HepG2 (cell line): ENCODE measurements at regions not wholly inside any gene's neighbourhood (a gene's known extent, or its start where the extent isn't known, plus 50 kb on each side); places are given as distances from the start of the nearest gene placed in this dataset.

ENCODE experiments used
- ATAC-seq: fragments of 200-7000 bp; cut with Tn5 transposase; 3 replicates; pipeline ENCODE4 v1.9.1; 2020; ENCODE audit warnings: mild to moderate bottlenecking, moderate library complexity
- BruUV-seq: library from RNA; stranded (reverse); fragments of 400-500 nt; replicated peaks from 2 replicates; lab custom pipeline; 2021; lab: Mats Ljungman, UMichigan
- CTCF ChIA-PET: fragments of 300-600 bp; formaldehyde crosslinking; extraction: SDS; loops from one replicate; lab custom pipeline; 2021; ENCODE audit warnings: low total read pairs, inconsistent platforms, low intra/inter-chr PET ratio; lab: Yijun Ruan, JAX
- POLR2A ChIA-PET: fragments of 350-600 bp; sonication (Branson Sonifier 250); formaldehyde crosslinking; loops from one replicate; lab custom pipeline; 2020; ENCODE audit warnings: antibody characterized with exemption, inconsistent platforms; lab: Yijun Ruan, JAX
- DNase-seq: peaks from one replicate; pipeline ENCODE4 v3.0.0-alpha.2; 2015; ENCODE audit warnings: low spot score
- FAIRE-seq: peaks from 3 replicates; lab custom pipeline; 2011; peaks lifted over from hg19 to GRCh38; lab: Jason Lieb, UNC
- H2AFZ ChIP-seq: one replicate; pipeline ENCODE4 v1.6.1; 2011; ENCODE audit warnings: low read length, inconsistent platforms
- H3K27ac ChIP-seq: fragments of 300-600 bp; 3 replicates; pipeline ENCODE4 v1.8.0; 2011; ENCODE audit warnings: mixed run types, mild to moderate bottlenecking, mixed read lengths, low read length, inconsistent platforms; ENCODE audit not compliant: insufficient read depth; ENCODE audit errors: extremely low read length
- H3K27me3 ChIP-seq, 2 experiments: fragments of 200-600 bp in 1 of 2; 2 replicates in 1 of 2; 3 replicates in 1 of 2; pipeline versions ENCODE4 v1.6.0 to v1.8.0; 2011; ENCODE audit warnings: low read length in 2 of 2, mild to moderate bottlenecking in 2 of 2, moderate library complexity in 2 of 2, inconsistent platforms in 1 of 2; ENCODE audit not compliant: insufficient read depth in 2 of 2, control insufficient read depth in 1 of 2
- H3K36me3 ChIP-seq, 2 experiments: fragments of 200-600 bp in 1 of 2; replicated peaks in 1 of 2; 2 replicates in 1 of 2; 3 replicates in 1 of 2; pipeline versions ENCODE4 v1.5.1 to v1.8.0; 2011; ENCODE audit warnings: low read length in 2 of 2, inconsistent platforms in 1 of 2; ENCODE audit not compliant: insufficient read depth in 2 of 2, control insufficient read depth in 1 of 2
- H3K4me1 ChIP-seq: 2 replicates; pipeline ENCODE4 v1.5.1; 2012; ENCODE audit warnings: low read length, inconsistent platforms; ENCODE audit not compliant: insufficient read depth
- H3K4me2 ChIP-seq: 2 replicates; pipeline ENCODE4 v1.6.0; 2011; ENCODE audit warnings: low read depth, low read length, inconsistent platforms
- H3K4me3 ChIP-seq, 3 experiments: fragments of 200-600 bp in 1 of 3; sonication (generic), shearing (Covaris generic) in 1 of 3; replicated peaks in 1 of 3; 2 replicates each; pipeline ENCODE4 v1.5.1; 2011 to 2016; ENCODE audit warnings: low read length in 3 of 3, inconsistent platforms in 2 of 3, low read depth in 2 of 3, mild to moderate bottlenecking in 2 of 3, control low read depth in 1 of 3, mixed read lengths in 1 of 3; ENCODE audit not compliant: insufficient read depth in 1 of 3
- H3K79me2 ChIP-seq: one replicate; pipeline ENCODE4 v1.6.1; 2011; ENCODE audit warnings: low read length, inconsistent platforms; ENCODE audit not compliant: insufficient read depth
- H3K9ac ChIP-seq: 2 replicates; pipeline ENCODE4 v1.6.0; 2011; ENCODE audit warnings: mild to moderate bottlenecking, low read depth, low read length, inconsistent platforms; ENCODE audit not compliant: insufficient read depth
- H3K9me3 ChIP-seq: 2 replicates; pipeline ENCODE4 v1.5.1; 2012; ENCODE audit warnings: mild to moderate bottlenecking, low read length
- H4K20me1 ChIP-seq: 2 replicates; pipeline ENCODE4 v1.6.0; 2011; ENCODE audit warnings: inconsistent platforms, mild to moderate bottlenecking, low read length, moderate library complexity; ENCODE audit not compliant: insufficient read depth
- HNF4A ChIP-seq: sonication (generic); formaldehyde crosslinking; IDR thresholded peaks from 2 replicates; pipeline ENCODE4 v1.4.0; 2020; ENCODE audit warnings: missing genetic modification reagents
- MAZ ChIP-seq, 2 experiments: sonication (generic) in 1 of 2; formaldehyde crosslinking in 1 of 2; IDR thresholded peaks; 2 replicates each; pipeline versions ENCODE4 v1.5.0 to v1.6.1; 2012 to 2020; ENCODE audit warnings: low read depth in 2 of 2, mild to moderate bottlenecking in 2 of 2, borderline replicate concordance in 1 of 2, improper control_type of control experiment in 1 of 2, low read length in 1 of 2, missing genetic modification reagents in 1 of 2, moderate library complexity in 1 of 2
- NCOA2 ChIP-seq: sonication (generic); formaldehyde crosslinking; IDR thresholded peaks from 2 replicates; pipeline ENCODE4 v1.8.0; 2022; ENCODE audit warnings: inconsistent platforms
- NPAS2 ChIP-seq: sonication (generic); formaldehyde crosslinking; IDR thresholded peaks from 2 replicates; pipeline ENCODE4 v1.8.0; 2022; ENCODE audit warnings: mild to moderate bottlenecking, missing genetic modification reagents, borderline replicate concordance
- POGZ ChIP-seq: sonication (generic); formaldehyde crosslinking; IDR thresholded peaks from 2 replicates; pipeline ENCODE4 v1.4.0; 2020; ENCODE audit warnings: mild to moderate bottlenecking, missing genetic modification reagents
- SP140L ChIP-seq: sonication (generic); formaldehyde crosslinking; IDR thresholded peaks from 2 replicates; pipeline ENCODE4 v1.4.0; 2020; ENCODE audit warnings: missing genetic modification reagents, borderline replicate concordance
- TEAD2 ChIP-seq: sonication (generic); formaldehyde crosslinking; IDR thresholded peaks from 2 replicates; pipeline ENCODE4 v1.9.0; 2021; ENCODE audit warnings: missing genetic modification reagents
- YEATS4 ChIP-seq: sonication (generic); formaldehyde crosslinking; IDR thresholded peaks from 2 replicates; pipeline ENCODE4 v1.4.0; 2020; ENCODE audit warnings: missing genetic modification reagents, borderline replicate concordance
- ZMYM2 ChIP-seq: sonication (generic); formaldehyde crosslinking; IDR thresholded peaks from 2 replicates; pipeline ENCODE4 v1.8.0; 2022; ENCODE audit warnings: mild to moderate bottlenecking, missing genetic modification reagents
- ZNF33A ChIP-seq: sonication (generic); formaldehyde crosslinking; IDR thresholded peaks from 2 replicates; pipeline ENCODE4 v1.5.1; 2020; ENCODE audit warnings: missing genetic modification reagents, mild to moderate bottlenecking, moderate library complexity, borderline replicate concordance
- ZNF343 ChIP-seq: sonication (generic); formaldehyde crosslinking; IDR thresholded peaks from 2 replicates; pipeline ENCODE4 v1.4.0; 2020; ENCODE audit warnings: mild to moderate bottlenecking, missing genetic modification reagents
- ZNF451 ChIP-seq: sonication (generic); formaldehyde crosslinking; IDR thresholded peaks from 2 replicates; pipeline ENCODE4 v1.5.0; 2020; ENCODE audit warnings: mild to moderate bottlenecking, missing genetic modification reagents
- ZNF547 ChIP-seq: sonication (generic); formaldehyde crosslinking; IDR thresholded peaks from 2 replicates; pipeline ENCODE4 v1.5.1; 2020; ENCODE audit warnings: mild to moderate bottlenecking, missing genetic modification reagents
- ZNF589 ChIP-seq: sonication (generic); formaldehyde crosslinking; conservative IDR thresholded peaks from 2 replicates; pipeline ENCODE4 v1.8.0; 2022; ENCODE audit warnings: mild to moderate bottlenecking, moderate library complexity, missing genetic modification reagents
- ZNF644 ChIP-seq: IDR thresholded peaks from 2 replicates; pipeline ENCODE4 v1.6.1; 2016; ENCODE audit warnings: low read depth
- ZNF7 ChIP-seq: IDR thresholded peaks from 2 replicates; pipeline ENCODE4 v1.6.1; 2016; ENCODE audit warnings: missing biosample characterization, missing genetic modification reagents
- ZSCAN21 ChIP-seq: sonication (generic); formaldehyde crosslinking; IDR thresholded peaks from 2 replicates; pipeline ENCODE4 v1.8.0; 2022; ENCODE audit warnings: mild to moderate bottlenecking, missing genetic modification reagents, moderate library complexity, borderline replicate concordance
- WGBS: methylation state at CpG from one replicate; pipeline ENCODE4 v1.1.6; 2017; ENCODE audit warnings: low lambda C conversion rate; 5-methylcytosine and 5-hydroxymethylcytosine counted together
- in situ Hi-C: cut with HindIII; loops from 2 replicates; pipeline ENCODE4 v1.10.0; 2017; ENCODE audit warnings: low pct_unique_long_range_greater_than_20kb; ENCODE audit not compliant: extremely low pct_ligation_motif_present
- intact Hi-C: fragments of 100-400 bp; cut with micrococcal nuclease; formaldehyde crosslinking; loops from one replicate; pipeline ENCODE4 v1.10.0; 2022; ENCODE audit not compliant: unreplicated experiment
- TF ChIP-seq, protein P1 (sequence below): sonication (generic); formaldehyde crosslinking; IDR thresholded peaks from 2 replicates; pipeline ENCODE4 v1.8.0; 2022; ENCODE audit warnings: mild to moderate bottlenecking, missing genetic modification reagents, borderline replicate concordance
- TF ChIP-seq, protein P2 (sequence below): sonication (generic); formaldehyde crosslinking; IDR thresholded peaks from 2 replicates; pipeline ENCODE4 v1.5.0; 2020; ENCODE audit warnings: mild to moderate bottlenecking, missing genetic modification reagents, moderate library complexity

DNA sequence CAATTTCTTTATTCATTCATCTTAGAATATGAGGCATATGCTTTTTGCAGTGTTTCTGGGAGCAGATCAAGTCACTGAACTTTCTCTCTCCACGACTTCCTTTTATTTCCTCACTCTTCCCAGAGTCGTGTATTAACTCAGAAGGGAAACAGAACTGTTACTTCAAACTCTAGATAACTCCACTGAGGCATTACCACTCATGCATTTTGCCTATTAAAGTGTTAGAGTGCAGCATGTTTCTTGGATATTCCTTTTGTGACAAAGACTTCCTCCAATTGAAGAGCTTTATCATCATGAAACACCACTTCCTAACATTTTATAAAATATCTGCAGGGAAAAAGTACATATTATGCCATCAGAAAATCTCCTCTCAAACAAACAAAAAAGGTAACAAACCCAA lies 797.4 kb upstream of the COBL start (continued):
- no peak for TF ChIP-seq TEAD2 (CRISPR knock-in tag)
- no peak for TF ChIP-seq ZNF7
- no peak for TF ChIP-seq ZSCAN21
- no peak for TF ChIP-seq ZMYM2 (CRISPR knock-in tag)
- no peak for TF ChIP-seq ZNF547 (CRISPR knock-in tag)
- TF ChIP-seq ZNF343 (CRISPR knock-in tag): no peak
- TF ChIP-seq, protein P1, sequence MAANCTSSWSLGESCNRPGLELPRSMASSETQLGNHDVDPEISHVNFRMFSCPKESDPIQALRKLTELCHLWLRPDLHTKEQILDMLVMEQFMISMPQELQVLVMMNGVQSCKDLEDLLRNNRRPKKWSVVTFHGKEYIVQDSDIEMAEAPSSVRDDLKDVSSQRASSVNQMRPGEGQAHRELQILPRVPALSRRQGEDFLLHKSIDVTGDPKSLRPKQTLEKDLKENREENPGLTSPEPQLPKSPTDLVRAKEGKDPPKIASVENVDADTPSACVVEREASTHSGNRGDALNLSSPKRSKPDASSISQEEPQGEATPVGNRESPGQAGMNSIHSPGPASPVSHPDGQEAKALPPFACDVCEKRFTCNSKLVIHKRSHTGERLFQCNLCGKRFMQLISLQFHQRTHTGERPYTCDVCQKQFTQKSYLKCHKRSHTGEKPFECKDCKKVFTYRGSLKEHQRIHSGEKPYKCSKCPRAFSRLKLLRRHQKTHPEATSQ (CRISPR knock-in tag): no peak
- TF ChIP-seq MAZ (IDR thresholded peaks at IDR 0.05; ENCODE audit: borderline replicate concordance, low read depth, low read length): no peak
- TF ChIP-seq MAZ (CRISPR knock-in tag; IDR thresholded peaks at IDR 0.05; ENCODE audit: low read depth): no peak
- TF ChIP-seq, all 625 proteins: peak for 0

DNA sequence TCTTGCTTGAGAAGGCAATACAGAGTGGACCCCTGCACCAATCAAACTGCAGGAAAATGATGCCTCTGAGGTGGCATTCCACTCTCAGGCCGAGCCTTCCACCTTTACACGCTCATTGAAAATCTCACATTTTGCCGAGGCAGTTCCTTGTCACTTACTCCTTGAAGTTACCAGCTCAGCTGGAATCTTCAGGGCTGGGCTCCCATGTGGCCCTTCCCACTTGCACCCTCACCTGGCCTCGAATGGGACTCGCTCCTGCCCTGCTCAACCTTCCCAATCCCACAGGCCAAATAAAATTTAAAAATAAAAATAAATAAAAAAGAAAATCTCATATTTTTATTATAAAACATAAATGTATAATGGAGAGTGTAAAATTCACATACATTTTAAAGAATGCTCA lies 790.7 kb upstream of the COBL start:
- 16% methylated on average over 5 of the region's 5 CpGs for WGBS
- intact Hi-C loops: no loop called here
- H3K27me3 ChIP-seq: no peaks in the 10 kb centered on the region
- in situ Hi-C loops: no loop called here
- CTCF ChIA-PET: no interaction called here
- POLR2A ChIA-PET: no interaction called here
- ATAC-seq: no peak
- H3K9ac ChIP-seq: no peak overlapping the region
- no peaks in the 10 kb centered on the region for H4K20me1 ChIP-seq
- H3K4me2 ChIP-seq: no peak overlapping the region
- TF ChIP-seq, protein P2, sequence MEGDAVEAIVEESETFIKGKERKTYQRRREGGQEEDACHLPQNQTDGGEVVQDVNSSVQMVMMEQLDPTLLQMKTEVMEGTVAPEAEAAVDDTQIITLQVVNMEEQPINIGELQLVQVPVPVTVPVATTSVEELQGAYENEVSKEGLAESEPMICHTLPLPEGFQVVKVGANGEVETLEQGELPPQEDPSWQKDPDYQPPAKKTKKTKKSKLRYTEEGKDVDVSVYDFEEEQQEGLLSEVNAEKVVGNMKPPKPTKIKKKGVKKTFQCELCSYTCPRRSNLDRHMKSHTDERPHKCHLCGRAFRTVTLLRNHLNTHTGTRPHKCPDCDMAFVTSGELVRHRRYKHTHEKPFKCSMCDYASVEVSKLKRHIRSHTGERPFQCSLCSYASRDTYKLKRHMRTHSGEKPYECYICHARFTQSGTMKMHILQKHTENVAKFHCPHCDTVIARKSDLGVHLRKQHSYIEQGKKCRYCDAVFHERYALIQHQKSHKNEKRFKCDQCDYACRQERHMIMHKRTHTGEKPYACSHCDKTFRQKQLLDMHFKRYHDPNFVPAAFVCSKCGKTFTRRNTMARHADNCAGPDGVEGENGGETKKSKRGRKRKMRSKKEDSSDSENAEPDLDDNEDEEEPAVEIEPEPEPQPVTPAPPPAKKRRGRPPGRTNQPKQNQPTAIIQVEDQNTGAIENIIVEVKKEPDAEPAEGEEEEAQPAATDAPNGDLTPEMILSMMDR (CRISPR knock-in tag): no peak
- TF ChIP-seq NPAS2 (CRISPR knock-in tag) (no peak), HNF4A (CRISPR knock-in tag) (no peak), ZNF644 (no peak), YEATS4 (CRISPR knock-in tag) (no peak), ZNF451 (no peak), SP140L (CRISPR knock-in tag) (no peak), NCOA2 (CRISPR knock-in tag) (no peak), POGZ (no peak), ZNF33A (CRISPR knock-in tag) (no peak), ZNF589 (CRISPR knock-in tag) (no peak)
- no peak overlapping the region for H2AFZ ChIP-seq
- no peak for DNase-seq
- BruUV-seq: no TSS peak
- no peak overlapping the region for H3K27ac ChIP-seq
- H3K79me2 ChIP-seq: no peaks in the 10 kb centered on the region
- FAIRE-seq: no peak
- no peak overlapping the region for H3K4me3 ChIP-seq
- no peaks in the 10 kb centered on the region for H3K9me3 ChIP-seq
- H3K4me1 ChIP-seq: no peaks in the 10 kb centered on the region
- no peaks in the 10 kb centered on the region for H3K36me3 ChIP-seq
